ENCODE measurements at regions not wholly inside any gene's neighbourhood (a gene's known extent, or its start where the extent isn't known, plus 50 kb on each side); places are given as distances from the start of the nearest gene placed in this dataset.

DNA sequence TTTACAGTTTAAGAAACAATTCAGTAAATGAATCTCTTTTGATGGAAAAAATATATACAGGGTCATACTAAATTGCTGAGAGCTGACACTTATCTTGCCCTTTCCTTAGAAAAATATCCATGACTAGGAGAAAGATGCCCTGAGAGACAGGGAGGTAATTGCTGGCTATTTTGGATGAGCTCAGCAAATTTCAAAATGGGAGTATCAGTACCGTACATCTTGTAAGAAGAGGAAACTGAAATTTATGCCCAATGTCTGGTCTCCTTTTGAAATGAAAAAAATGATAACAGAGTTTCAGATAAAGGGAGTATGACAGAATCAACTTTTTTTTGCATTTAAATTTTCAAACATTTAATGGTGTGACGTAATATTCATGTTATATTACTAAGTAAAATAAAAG is 415.8 kb upstream of the CDH10 start:
- no peak for TF ChIP-seq CTCF (IDR thresholded peaks at IDR 0.05; ENCODE audit: control insufficient read depth, extremely low read depth, insufficient read depth)
- DNase-seq (ENCODE audit: low read depth): no peak
- no peak overlapping the region for H3K4me3 ChIP-seq (ENCODE audit: low read depth, low read length)

DNA sequence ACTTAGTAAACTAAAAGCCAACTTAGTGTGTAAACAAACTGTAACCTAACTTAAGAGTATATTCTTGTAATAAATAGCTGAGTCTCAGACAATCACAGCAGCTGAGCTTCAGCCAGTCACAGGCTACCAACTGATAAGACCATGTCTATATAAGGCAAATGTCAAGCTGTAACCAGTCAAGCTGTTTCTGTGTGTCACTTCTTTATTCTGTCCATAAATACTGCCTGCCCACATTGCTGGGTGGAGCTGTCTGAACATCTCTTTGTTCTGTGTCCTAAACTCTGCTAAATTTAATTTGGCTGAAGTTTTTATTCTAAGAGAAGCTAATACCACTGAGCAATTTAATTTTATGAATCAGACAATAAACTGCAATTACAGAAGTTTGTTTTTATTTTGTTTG is 412.1 kb upstream of the CDH10 start:
- no peak for TF ChIP-seq CTCF (IDR thresholded peaks at IDR 0.05; ENCODE audit: control insufficient read depth, extremely low read depth, insufficient read depth)
- no peak overlapping the region for H3K4me3 ChIP-seq (ENCODE audit: low read depth, low read length)
- no peak for DNase-seq (ENCODE audit: low read depth)

DNA sequence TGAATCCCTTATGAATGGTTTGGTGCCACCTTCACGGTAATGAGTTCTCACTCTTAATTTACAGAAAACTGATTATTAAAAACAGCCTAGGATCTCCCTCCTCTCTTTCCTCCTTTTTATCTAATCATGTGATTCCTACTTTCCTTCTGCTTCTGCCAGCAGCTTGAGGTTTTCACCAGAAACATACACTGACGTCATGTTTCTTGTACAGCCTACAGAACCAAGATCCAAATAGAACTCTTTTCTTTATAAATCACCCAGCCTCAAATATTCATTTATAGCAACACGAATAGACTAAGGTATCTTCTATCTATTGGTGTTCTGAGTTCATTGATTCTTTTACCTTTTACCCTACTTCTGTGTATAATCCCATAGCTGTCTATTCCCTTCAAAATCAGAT is 388.9 kb upstream of the CDH10 start:
- H3K4me3 ChIP-seq (ENCODE audit: low read depth, low read length): no peak overlapping the region
- TF ChIP-seq CTCF (IDR thresholded peaks at IDR 0.05; ENCODE audit: control insufficient read depth, extremely low read depth, insufficient read depth): no peak

GRCh38 chr5:25029004-25029403 is 384.2 kb upstream of the CDH10 start:
- DNase-seq (ENCODE audit: low read depth): no peak
- no peak for TF ChIP-seq CTCF (IDR thresholded peaks at IDR 0.05; ENCODE audit: control insufficient read depth, extremely low read depth, insufficient read depth)
- H3K4me3 ChIP-seq (ENCODE audit: low read depth, low read length): no peak overlapping the region

More for the DNA sequence above, 388.9 kb upstream of the CDH10 start:
- DNase-seq (ENCODE audit: low read depth): no peak

DNA sequence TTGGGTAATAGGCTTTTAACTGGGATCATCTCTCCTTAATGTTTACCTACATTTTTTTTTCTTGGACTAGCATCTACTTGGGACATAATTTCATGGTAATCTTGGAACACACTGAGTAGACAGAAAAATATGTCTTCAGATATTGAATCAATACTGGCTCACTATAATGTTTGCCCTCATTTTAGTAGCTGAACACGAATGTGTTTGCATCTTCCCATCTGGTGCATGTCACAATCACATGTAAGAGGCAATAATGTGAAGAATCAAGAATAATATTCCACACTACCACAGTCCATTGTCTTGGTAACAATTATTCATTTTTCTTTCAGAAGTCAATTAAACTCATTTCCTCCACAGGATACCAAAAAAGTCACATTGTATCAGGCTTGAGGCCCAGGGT is 382.7 kb upstream of the CDH10 start:
- TF ChIP-seq CTCF (IDR thresholded peaks at IDR 0.05; ENCODE audit: control insufficient read depth, extremely low read depth, insufficient read depth): no peak
- no peak for DNase-seq (ENCODE audit: low read depth)
- no peak overlapping the region for H3K4me3 ChIP-seq (ENCODE audit: low read depth, low read length)

DNA sequence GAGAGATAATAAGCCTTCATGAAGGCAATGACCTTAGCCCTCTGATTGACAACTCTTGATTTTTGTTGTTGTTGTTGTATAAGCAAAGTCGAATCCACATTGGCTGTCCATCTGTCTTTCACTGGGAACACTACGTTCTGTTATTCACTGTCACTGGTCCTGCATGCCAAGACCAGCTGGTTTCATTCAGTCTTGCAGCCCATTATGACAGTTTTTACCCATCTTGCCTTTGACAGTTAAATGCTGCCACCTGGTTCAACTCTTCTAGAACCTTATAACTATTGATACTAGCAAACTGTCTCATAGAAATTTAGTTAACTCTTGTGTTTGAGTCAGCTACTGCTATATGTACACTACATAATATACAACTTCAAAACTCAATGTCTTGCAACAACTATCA is 382.3 kb upstream of the CDH10 start:
- no peak for DNase-seq (ENCODE audit: low read depth)
- H3K4me3 ChIP-seq (ENCODE audit: low read depth, low read length): no peak overlapping the region
- no peak for TF ChIP-seq CTCF (IDR thresholded peaks at IDR 0.05; ENCODE audit: control insufficient read depth, extremely low read depth, insufficient read depth)

DNA sequence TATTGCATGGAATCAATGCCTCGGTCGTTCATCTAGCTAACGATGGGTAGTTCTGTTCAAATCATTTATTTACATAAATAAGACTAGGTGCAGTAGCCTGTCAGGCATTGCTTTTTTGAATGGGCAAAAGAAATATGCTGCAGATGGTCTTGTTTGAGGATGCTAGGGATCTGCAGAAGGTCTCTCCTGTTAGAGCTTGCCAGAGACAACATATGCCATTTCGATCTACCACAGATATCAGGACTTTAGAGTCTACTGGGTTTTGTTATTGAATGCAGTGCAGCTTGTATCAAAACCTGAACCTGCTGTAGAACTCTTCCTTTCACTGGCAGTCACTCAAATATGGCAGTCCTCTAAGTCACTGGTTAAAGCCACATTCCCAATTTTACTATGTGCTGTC is 381.1 kb upstream of the CDH10 start:
- no peak for TF ChIP-seq CTCF (IDR thresholded peaks at IDR 0.05; ENCODE audit: control insufficient read depth, extremely low read depth, insufficient read depth)
- no peak for DNase-seq (ENCODE audit: low read depth)
- no peak overlapping the region for H3K4me3 ChIP-seq (ENCODE audit: low read depth, low read length)

Data from LNCaP clone FGC (cell line).